Stimulated activated CD4-positive, alpha-beta T cell treated with anti-CD3 and anti-CD28 coated beads, Interleukin-15, amount 100 ng/mL, for 1 hour (primary cell): ENCODE measurements at regions not wholly inside any gene's neighbourhood (a gene's known extent, or its start where the extent isn't known, plus 50 kb on each side); places are given as distances from the start of the nearest gene placed in this dataset.
"Not testable (repeated sequence)": the region's sequence is repeated elsewhere in the genome, so short reads cannot be mapped to it uniquely, and the experiment has no call there.

ENCODE experiments used
- DNase-seq, 2 donors: peaks; one replicate each; pipeline ENCODE4 v3.0.0-alpha.2; 2020; ENCODE audit warnings: low read depth in 1 of 2, low spot score in 1 of 2

DNA sequence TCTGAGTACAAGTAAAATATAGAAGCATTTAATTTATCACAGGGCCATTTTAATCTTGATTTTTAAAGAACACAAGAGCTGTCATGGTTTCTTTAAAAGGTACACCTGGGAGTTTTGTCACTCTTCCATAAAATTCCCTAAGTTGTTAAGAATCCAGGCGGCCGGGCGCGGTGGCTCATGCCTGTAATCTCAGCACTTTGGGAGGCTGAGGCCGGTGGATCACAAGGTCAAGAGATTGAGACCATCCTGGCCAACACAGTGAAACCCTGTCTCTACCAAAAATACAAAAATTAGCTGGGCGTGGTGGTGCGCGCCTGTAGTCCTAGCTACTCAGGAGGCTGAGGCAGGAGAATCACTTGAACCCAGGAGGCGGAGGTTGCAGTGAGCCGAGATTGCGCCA, 278.3 kb downstream of the PCDH17 start:
- DNase-seq: not testable (repeated sequence)

DNA sequence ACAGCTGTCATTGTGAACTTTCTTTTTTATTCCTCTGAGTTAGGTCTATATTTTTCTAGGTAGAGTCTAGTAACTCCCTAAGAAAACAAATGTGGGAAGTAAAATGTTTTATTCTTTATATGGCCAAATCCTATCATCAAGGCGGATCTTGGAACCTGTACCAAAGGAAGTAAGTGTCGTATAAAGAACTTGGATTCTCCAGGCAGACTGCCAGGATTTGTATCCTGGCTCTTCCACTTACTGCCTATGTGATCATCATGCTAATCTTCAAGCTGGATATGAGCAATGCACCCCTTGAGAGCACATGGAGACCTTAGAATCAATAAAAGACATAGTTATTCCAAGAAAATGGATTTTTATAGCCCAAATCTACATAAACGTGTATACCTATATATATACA, 286.5 kb downstream of the PCDH17 start:
- DNase-seq: no peak

DNA sequence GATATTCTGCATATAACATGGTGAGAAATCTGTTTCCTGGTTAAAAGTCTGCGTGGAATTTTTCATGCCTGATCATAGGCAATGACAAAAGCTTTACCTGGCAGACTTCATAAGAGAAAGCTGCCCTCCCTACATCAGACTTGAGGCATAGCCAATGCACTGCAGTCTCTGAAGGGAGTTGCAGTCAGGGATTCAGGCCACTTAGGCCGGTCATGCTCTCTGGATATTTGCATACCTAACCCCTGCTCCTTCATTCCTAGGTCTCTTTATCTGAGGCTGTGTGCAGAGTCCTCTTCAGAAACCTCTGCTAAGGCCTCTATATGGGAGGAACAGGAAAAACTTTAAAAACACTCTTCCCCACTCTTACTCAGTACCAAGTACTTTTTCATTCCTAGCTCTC, 287.4 kb downstream of the PCDH17 start:
- no peak for DNase-seq

DNA sequence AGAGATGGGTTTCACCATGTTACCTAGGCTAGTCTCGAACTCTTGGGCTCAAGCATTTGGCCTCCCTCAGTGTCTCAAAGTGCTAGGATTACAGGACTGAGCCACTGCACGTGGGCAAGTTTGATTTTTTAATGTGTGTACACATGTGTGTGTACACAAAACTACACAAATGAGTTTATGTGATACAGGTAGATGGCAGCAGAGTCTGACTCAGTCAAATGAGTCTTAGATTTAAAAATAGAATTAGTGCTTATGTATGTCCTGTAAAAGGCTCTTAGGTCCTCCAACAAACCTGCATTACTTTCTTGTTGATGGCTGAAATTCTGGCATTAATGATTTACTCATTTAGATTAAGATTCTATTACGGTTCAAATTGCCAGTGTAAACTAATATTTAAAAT, 293.7 kb downstream of the PCDH17 start:
- DNase-seq: no peak

DNA sequence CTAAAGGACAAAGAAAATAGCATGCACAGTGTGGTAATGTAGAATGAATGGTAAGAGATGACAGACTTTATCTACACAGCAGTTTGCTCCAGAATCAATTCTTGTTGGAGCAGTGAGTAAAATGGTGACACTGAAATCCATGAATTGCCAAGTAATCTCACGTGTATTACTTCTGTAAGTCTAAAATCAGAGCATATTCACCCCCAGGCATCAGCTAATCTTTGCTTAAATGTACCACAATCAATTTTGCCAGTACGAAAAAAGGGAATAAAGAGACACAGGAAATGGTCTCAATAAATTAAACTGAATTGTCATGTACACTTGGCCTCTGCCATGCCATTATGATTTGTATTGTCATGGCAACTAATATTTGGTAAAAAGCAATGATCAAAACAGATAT, 294.2 kb downstream of the PCDH17 start:
- DNase-seq: no peak

DNA sequence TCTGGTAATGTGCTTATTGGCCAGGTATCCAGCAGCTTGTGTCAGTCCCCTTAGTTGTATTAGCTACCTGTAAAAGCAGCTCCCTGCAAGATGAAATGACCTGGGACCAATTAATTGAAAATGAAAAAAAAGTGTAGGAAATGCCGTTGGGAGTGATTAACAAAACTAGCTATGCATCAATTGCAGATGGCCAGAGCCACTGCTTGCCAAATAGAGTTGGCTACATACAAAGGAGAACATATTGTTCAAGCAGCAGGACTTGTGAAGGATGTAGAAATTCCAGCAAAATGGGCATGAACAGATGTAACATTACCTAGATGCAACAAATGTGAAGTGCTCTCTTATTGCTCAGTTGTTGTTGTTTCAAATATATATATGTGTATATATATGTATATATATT, 300.5 kb downstream of the PCDH17 start:
- no peak for DNase-seq

DNA sequence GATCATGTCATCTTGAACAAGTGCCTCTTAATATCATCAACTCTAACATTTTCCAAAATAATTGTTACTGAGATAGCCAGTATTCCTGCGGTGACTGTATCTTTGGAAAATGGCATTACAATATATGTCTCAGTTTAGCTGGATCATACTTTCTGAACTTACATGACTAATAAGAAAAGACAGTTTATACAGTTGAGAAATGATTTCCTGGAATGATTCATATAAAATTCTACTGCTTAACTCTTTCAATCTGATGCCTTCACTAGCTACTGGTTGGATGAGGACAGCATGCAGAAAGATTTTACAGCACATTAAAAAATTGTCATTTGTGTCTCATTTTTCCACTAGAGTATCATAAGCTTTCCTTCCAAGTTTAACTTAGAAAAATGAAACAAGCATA, 302.1 kb downstream of the PCDH17 start:
- DNase-seq: no peak

DNA sequence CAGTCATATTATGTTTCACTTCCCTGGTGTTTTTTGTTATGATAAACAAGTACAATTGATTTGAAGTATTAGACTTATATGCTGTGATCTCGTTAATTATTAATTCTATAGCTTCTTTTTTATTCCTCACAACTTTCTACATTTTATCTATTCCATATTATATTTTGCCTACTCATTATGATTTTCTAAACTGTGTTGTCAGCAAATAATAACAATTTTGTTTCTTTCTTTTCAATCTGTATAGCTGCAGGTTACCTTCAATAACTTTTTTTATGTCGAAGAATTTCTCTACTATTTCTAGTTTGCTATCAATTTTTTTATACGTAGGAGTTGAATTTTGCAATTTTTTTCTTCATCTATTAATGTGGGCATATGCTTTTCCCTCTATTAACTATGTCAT, 304.4 kb downstream of the PCDH17 start:
- no peak for DNase-seq

DNA sequence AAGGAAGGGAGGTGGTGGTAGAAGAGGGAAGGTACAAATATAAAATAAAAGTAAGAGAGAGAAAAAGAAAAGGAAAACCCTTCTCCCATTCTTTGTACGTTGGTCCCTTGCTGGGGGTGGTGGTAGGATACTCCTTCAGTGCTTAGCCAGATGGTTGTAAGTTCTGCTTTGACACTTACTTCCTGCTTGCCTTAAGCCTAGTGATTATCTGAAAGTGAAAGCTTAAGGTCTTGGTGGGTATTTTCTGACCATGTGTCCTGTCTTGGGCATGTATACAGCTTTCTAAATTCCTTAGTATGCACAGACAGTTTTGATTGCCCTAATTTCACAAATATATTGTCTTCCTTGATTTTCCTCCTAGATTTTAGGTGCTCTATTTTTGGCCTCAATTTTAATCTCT, 314.8 kb downstream of the PCDH17 start:
- DNase-seq: no peak

DNA sequence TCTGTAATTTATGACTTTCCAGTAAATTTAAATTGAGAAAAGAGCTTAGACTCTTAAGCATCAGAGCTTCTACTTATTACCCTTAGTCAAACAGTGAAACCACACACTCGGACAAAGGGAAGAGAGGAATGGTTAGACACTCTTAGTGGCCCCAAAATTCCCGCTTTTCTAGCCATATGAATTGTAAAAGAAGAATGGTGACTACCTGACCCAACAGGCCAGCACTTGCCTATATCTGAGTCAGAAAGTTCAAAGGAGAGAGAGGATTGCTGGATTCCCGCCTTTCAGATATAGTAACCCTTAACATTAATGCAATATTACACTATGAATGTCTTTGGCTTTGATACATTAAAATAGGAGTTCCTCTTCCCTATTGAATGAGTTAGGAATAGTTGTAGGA, 317.3 kb downstream of the PCDH17 start:
- DNase-seq: no peak

DNA sequence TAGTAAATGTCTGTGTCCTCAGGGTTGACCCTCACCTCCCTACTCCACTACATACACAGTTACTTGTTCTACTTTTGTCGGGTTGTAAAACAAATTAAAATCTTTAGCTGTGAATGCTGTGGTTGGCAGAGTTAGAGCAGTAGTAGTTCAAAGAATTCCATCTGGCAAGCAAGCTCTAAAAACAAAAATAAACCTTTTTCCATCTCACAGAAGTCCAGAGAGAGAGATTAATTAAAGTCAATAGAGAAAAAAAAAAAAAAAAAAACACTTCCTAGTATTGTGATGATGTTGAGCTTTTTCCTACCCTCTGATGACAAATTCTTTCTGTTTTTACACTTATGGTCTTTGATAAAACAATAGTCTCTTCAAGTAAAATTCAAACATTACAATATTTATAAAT, 338.4 kb downstream of the PCDH17 start:
- no peak for DNase-seq

DNA sequence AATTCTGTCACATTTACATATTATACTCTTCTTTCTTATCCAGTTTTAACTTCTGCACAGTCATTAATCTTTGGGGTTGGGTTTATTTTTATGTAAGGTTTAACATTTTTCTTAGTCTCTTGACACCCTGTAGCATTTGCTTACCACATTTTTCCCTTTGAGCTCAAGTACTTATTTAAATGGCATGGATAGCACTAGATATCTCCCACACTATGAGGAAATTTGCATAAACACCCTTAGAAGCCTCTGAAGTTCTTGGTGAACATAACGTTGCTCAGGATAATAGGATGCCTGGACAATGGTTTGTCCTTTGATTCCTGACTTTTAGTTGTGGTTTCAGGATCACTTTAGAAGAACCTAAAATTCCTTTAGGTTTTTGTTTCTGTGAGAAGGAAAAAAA, 338.9 kb downstream of the PCDH17 start:
- DNase-seq: no peak

DNA sequence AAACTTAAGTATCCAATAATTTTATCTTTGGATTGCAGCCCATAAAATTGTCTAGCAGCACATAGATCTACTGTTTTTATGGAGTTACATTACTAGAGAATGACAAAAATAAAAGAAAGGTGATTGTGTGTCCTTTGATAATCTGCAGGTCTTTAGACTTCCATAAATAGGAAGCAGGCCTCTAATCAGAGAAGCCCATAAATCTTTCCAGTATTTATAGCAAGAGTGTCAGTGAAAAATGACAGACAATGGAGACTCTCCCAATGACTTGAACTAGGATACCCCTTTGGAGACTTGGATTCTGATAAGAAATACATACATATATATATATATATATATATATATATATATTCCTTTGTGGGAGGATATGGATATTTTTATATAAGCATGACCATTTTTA, 351.2 kb downstream of the PCDH17 start:
- DNase-seq: no peak

DNA sequence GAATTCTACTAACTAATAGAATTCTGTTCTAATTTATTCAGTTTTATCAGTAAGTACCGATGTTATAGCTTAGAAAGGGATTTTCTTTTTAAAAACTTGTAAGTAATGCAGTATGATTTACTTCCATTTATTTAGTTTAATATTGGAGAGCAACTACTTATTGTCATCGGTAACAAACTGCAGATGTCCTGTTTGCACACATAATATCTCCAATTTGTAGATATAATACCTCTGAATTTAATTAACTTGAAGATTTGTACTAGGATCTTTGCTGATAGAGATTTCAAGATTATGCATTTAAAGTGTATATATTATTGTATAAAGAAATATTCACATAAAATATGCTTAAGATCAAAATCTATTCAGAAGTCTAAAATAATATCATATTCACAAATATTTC, 356.7 kb downstream of the PCDH17 start:
- DNase-seq: no peak

DNA sequence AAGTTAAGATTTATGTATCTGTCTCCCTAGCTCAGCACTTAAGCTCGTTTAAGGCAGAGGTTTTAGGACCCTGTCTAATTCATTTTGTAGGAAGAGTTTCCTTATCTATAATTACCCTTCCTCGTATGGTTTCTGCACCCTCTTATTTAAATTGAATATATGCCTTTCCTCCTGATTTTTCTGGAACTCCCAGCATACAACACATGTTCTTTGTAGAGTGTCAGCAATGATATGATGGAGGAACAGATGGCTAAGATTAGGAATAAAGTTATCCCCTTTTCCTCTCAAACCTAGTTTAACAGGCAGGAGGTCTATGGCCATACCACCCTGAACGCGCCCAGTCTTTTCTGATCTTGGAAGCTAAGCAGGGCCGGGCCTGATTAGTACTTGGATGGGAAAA, 359.5 kb downstream of the PCDH17 start:
- no peak for DNase-seq

DNA sequence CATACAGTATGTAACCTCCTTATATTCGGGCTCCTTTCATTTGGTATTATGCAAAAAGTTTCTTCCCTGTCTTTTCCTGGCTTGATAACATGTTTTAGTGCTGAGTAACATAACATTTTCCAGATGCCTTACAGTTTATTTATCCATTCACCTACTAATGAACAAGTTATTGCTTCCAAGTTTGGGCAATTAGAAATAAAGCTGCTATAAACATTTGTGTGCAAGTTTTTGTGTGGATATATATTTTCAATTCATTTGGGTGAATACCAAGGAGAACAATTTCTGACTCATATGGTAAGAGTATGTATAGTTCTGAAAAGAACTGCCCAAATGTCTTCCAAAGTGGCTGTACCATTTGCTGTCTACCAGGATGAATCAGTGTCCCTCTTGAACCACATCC, 360.9 kb downstream of the PCDH17 start:
- no peak for DNase-seq

DNA sequence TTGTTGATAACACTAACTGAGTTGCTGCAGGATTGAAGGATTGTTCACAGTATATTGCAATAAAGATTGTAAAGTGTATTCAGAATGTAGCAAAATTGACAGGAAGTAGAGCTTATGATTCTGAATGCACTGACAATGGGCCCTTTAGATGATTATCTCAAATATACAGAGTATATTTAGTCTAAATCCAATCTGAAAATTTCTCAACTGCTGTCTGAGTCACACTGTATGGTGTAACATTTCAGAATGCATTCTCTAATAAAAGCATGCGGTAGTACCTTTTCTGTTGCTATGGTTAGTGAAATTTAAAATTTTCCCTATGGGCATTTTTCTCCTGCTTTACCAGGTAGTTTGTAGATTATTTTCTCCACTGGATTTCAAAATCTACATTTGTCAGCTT, 365.2 kb downstream of the PCDH17 start:
- DNase-seq: no peak

DNA sequence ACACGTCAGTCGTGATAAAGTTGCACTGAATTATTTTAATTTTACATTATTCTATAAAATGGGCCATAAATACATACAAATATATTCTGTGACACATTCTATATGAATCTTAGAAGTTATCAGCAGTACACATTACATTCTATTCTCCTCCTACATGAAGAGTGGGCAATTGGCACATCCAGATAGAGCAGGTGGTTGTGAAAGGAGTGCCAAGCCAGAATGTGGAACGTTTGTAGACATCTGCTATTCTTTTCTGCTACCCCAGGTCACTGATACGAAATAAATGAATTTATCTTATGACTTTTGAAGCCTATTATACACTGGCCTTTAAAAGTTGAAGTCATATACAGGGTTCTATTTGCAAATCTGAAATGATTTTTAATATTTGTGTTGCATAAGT, 373.2 kb downstream of the PCDH17 start:
- no peak for DNase-seq

DNA sequence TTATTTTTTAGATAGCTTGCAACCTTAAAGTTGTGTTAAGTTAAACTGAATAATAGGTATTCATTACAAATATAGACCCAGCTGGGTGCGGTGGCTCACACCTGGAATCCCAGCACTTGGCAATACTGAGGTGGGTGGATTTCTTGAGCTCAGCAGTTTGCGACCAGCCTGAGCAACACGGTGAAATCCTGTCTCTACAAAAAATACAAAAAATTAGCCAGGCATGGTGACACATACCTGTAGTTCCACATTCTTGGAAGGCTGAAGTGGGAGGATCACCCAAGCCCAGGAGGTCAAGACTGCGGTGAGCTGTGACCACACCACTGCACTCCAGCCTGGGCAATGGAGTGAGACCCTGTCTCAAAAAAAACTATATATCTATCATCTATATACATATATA, 386.5 kb downstream of the PCDH17 start:
- no peak for DNase-seq

DNA sequence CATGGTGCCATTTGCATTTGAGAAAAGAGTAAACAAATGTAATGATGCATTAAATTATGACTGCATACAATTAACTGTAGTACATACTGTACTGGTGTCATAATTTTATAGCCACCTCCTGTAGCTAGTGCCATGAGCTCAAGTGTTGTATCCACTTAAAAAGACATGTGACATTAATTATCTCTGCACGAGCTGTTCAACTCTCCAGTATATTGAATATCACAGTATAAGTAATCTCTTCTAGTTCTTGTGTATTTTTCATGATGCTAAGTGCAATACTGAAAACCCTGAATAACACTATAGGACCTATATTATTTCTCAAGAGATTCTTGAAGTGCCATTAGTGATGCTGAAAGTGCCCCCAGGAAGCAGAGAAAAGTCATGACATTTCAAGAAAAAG, 387.3 kb downstream of the PCDH17 start:
- no peak for DNase-seq

DNA sequence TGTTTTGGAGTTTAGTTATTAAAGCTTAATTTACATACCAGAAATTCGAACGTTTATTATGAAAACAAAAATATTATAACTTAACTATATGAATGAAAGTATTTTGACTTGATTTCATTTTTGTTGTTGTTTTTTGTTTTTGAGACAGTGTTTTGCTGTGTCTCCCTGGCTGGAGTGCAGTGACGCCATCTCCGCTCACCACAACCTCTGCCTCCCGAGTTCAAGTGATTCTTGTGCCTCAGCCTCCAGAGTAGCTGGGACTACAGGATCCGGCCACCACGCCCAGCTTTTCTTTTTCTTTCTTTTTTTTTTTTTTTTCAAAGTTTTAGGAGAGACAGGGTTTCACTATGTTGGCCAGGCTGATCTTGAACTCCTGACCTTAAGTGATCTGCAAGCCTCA, 392.6 kb downstream of the PCDH17 start:
- no peak for DNase-seq

DNA sequence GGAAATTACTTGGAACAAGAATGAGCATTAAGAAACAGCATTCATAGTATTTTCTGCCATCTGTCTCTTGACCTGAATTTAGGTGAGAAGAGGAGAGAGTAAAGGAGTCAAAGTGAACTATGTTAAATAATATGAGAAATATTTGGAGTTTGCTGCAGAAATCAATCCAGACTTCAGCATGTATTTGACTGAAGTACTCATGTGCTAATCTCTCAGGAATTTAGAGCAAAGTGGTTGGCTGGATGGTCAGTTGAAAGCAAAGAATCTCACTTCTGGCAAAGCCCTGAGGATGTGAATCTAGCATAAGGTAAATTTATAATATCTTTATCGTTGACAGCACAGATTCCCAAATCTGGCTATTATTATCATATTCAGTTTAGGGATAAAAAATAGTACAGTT, 394.3 kb downstream of the PCDH17 start:
- DNase-seq: no peak

DNA sequence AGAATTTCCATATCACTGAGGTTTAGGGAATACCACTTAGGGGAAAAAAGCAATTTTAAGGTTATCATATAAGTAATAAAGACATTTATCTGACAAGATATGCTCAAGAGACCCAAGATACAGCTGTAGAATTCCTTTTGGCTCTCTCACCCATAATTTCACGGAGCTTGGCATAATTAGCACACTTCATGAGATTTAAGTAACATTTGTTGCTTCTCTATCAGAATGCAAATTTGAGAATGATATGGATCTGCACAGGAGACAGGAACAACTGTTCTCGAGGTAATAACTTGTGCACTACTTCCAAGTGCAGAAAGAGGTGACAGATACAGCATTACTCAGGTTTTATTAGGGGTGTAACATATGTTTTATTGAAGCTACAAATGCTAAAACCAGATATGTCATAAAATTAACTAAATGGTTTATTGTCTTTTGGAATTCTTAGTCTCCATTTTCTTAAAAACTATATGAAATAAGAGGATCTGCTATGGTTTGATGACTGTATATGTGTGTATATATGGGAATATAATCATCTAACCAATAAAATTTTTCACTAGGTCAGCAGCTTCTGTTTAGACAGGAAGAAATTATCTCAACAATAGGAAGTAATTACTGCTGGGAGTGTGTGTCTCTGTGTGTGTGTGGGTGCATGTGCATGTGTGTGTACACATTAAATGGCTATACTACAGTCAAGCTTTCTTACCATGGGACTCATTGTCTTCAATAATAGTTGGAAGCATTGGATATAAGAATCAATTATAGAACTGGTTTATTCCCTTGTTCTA, 401.3 kb downstream of the PCDH17 start:
- DNase-seq: no peak

DNA sequence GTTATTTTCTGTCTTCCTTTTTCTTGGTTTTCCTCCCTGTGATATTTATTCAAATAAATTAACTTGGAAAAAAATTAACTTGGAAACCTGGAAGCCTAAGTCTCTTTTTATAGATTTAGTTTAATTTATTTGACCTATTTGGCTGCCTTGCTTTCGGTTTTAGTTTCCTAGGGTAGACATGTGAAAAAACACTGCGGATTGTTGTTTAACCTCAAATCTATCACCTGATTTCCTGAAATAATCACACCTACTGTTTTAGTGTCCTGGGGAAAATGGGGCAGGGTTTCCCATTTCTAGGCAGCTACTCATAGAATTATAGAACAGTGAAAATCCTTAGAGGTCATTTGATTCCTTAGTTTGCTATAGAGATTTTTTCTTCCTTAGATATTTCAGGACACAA, 412.4 kb downstream of the PCDH17 start:
- DNase-seq: no peak
